IMR-90 (cell line): ENCODE measurements at regions not wholly inside any gene's neighbourhood (a gene's known extent, or its start where the extent isn't known, plus 50 kb on each side); places are given as distances from the start of the nearest gene placed in this dataset.

ENCODE experiments used
- BHLHE40 ChIP-seq: fragments of 150-350 bp; IDR thresholded peaks from 2 replicates; pipeline ENCODE4 v1.6.1; 2016; ENCODE audit warnings: mild to moderate bottlenecking, low read depth, low read length
- CEBPB ChIP-seq: IDR thresholded peaks from 2 replicates; pipeline ENCODE4 v1.6.1; 2012; ENCODE audit warnings: low read depth, low read length, improper control_type of control experiment
- CHD1 ChIP-seq: IDR thresholded peaks from 2 replicates; pipeline ENCODE4 v1.6.1; 2012; ENCODE audit warnings: low read depth, low read length, improper control_type of control experiment
- ELK1 ChIP-seq: fragments of 150-350 bp; IDR thresholded peaks from 2 replicates; pipeline ENCODE4 v1.6.1; 2016; ENCODE audit warnings: low read depth, mild to moderate bottlenecking, low read length, moderate library complexity, borderline replicate concordance
- MAZ ChIP-seq: IDR thresholded peaks from 2 replicates; pipeline ENCODE4 v1.6.1; 2012; ENCODE audit warnings: low read depth, mild to moderate bottlenecking, low read length, improper control_type of control experiment, moderate library complexity, borderline replicate concordance
- NFE2L2 ChIP-seq: fragments of 150-350 bp; IDR thresholded peaks from 2 replicates; pipeline ENCODE4 v1.6.1; 2016; ENCODE audit warnings: low read depth, mild to moderate bottlenecking, low read length
- POLR2A ChIP-seq: IDR thresholded peaks from 2 replicates; pipeline ENCODE4 v1.6.1; 2012; ENCODE audit warnings: mild to moderate bottlenecking, low read depth, low read length
- RAD21 ChIP-seq: IDR thresholded peaks from 2 replicates; pipeline ENCODE4 v1.6.1; 2012; ENCODE audit warnings: low read length, improper control_type of control experiment
- RFX5 ChIP-seq: IDR thresholded peaks from 2 replicates; pipeline ENCODE4 v1.8.0; 2012; ENCODE audit warnings: low read depth, mild to moderate bottlenecking, low read length, moderate library complexity
- SMC3 ChIP-seq: fragments of 150-350 bp; IDR thresholded peaks from 2 replicates; pipeline ENCODE4 v1.6.1; 2016; ENCODE audit warnings: low read depth, mild to moderate bottlenecking, antibody characterized with exemption, low read length, moderate library complexity
- TF ChIP-seq, protein P1 (sequence below): conservative IDR thresholded peaks from 2 replicates; pipeline ENCODE4 v1.5.1; 2012; ENCODE audit warnings: mild to moderate bottlenecking, low read depth, low read length, improper control_type of control experiment
- TF ChIP-seq, protein P2 (sequence below): fragments of 150-350 bp; IDR thresholded peaks from 2 replicates; pipeline ENCODE4 v1.6.1; 2017; ENCODE audit warnings: mild to moderate bottlenecking, antibody characterized with exemption, low read length, low read depth

GRCh38 chr5:82924226-82925060 lies 152.8 kb downstream of the TMEM167A start:
- TF ChIP-seq POLR2A (no peak), RAD21 (no peak), NFE2L2 (no peak), RFX5 (no peak), CHD1 (no peak), CEBPB (no peak), SMC3 (no peak), BHLHE40 (no peak), ELK1 (no peak), MAZ (no peak)
- TF ChIP-seq, protein P1, sequence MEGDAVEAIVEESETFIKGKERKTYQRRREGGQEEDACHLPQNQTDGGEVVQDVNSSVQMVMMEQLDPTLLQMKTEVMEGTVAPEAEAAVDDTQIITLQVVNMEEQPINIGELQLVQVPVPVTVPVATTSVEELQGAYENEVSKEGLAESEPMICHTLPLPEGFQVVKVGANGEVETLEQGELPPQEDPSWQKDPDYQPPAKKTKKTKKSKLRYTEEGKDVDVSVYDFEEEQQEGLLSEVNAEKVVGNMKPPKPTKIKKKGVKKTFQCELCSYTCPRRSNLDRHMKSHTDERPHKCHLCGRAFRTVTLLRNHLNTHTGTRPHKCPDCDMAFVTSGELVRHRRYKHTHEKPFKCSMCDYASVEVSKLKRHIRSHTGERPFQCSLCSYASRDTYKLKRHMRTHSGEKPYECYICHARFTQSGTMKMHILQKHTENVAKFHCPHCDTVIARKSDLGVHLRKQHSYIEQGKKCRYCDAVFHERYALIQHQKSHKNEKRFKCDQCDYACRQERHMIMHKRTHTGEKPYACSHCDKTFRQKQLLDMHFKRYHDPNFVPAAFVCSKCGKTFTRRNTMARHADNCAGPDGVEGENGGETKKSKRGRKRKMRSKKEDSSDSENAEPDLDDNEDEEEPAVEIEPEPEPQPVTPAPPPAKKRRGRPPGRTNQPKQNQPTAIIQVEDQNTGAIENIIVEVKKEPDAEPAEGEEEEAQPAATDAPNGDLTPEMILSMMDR, result no peak
- TF ChIP-seq, protein P2, sequence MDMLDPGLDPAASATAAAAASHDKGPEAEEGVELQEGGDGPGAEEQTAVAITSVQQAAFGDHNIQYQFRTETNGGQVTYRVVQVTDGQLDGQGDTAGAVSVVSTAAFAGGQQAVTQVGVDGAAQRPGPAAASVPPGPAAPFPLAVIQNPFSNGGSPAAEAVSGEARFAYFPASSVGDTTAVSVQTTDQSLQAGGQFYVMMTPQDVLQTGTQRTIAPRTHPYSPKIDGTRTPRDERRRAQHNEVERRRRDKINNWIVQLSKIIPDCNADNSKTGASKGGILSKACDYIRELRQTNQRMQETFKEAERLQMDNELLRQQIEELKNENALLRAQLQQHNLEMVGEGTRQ, result no peak
